ENCODE measurements at regions not wholly inside any gene's neighbourhood (a gene's known extent, or its start where the extent isn't known, plus 50 kb on each side); places are given as distances from the start of the nearest gene placed in this dataset.

GRCh38 chr6:115717062-115717461, 343.6 kb downstream of the FRK start:
- TF ChIP-seq CTCF (IDR thresholded peaks at IDR 0.05; ENCODE audit: extremely low read depth, insufficient read depth, missing control alignments) = no peak
- DNase-seq (ENCODE audit: low spot score) = no peak
- in situ Hi-C loops (cut with MboI; ENCODE audit: low pct_unique_long_range_greater_than_20kb, low sequenced_read_pairs, unreplicated experiment) = no loop called here

- in situ Hi-C loops (cut with MboI; ENCODE audit: low pct_unique_long_range_greater_than_20kb, low sequenced_read_pairs, unreplicated experiment) = no loop called here
- DNase-seq (ENCODE audit: low spot score) = no peak
- no peak for TF ChIP-seq CTCF (IDR thresholded peaks at IDR 0.05; ENCODE audit: extremely low read depth, insufficient read depth, missing control alignments)
These were observed 348.3 kb downstream of the FRK start for GRCh38 chr6:115712291-115712961.

GRCh38 chr6:115708850-115709249, 351.8 kb downstream of the FRK start:
- no peak for TF ChIP-seq CTCF (IDR thresholded peaks at IDR 0.05; ENCODE audit: extremely low read depth, insufficient read depth, missing control alignments)
- no peak for DNase-seq (ENCODE audit: low spot score)
- in situ Hi-C loops (cut with MboI; ENCODE audit: low pct_unique_long_range_greater_than_20kb, low sequenced_read_pairs, unreplicated experiment) = no loop called here

DNA sequence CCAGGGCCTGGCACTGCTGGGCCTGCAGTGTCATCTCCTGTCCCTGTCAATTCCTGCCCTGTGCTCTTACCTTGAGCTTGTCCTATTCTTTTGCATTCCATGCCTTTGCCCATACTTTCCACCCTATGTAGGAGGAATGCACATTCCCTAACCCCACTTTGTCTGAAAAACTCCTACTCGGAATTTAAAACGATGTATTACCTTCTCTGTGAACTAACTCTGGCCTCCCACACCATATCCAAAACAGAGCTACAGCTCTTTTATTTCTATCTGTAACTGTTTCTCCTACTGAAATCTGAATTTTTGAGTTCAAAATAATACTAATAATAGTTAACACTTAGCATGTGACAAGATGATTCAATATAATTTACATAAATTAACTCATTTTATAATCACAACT, 353.7 kb downstream of the FRK start:
- TF ChIP-seq CTCF (IDR thresholded peaks at IDR 0.05; ENCODE audit: extremely low read depth, insufficient read depth, missing control alignments) = no peak
- no peak for DNase-seq (ENCODE audit: low spot score)
- in situ Hi-C loops (cut with MboI; ENCODE audit: low pct_unique_long_range_greater_than_20kb, low sequenced_read_pairs, unreplicated experiment) = no loop called here

GRCh38 chr6:115706324-115706723, 354.4 kb downstream of the FRK start:
- no peak for DNase-seq (ENCODE audit: low spot score)
- no peak for TF ChIP-seq CTCF (IDR thresholded peaks at IDR 0.05; ENCODE audit: extremely low read depth, insufficient read depth, missing control alignments)
- in situ Hi-C loops (cut with MboI; ENCODE audit: low pct_unique_long_range_greater_than_20kb, low sequenced_read_pairs, unreplicated experiment) = no loop called here

DNA sequence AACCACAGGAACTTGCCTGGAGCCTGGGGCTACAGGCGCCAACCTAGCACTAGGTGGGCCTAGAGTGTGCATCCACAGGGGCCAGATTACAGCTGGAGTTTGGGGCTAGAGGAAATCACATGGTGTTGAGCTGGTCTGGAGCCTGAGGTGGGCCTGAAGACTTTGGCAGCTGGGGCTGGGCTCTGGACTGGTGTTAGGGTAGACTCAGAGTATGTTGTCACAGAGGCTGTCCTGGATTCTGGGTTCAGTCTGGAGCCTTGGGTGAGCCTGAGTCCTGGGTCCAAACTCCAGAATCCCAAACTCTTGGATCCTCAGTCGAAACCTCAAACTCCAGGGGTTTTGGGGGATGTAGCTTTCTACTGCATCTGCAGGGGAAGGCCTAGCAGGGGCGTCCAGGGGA, 356.7 kb downstream of the FRK start:
- no peak for TF ChIP-seq CTCF (IDR thresholded peaks at IDR 0.05; ENCODE audit: extremely low read depth, insufficient read depth, missing control alignments)
- in situ Hi-C loops (cut with MboI; ENCODE audit: low pct_unique_long_range_greater_than_20kb, low sequenced_read_pairs, unreplicated experiment) = no loop called here
- no peak for DNase-seq (ENCODE audit: low spot score)

All from GM13977 (cell line).